ENCODE measurements at regions not wholly inside any gene's neighbourhood (a gene's known extent, or its start where the extent isn't known, plus 50 kb on each side); places are given as distances from the start of the nearest gene placed in this dataset.
"Not testable (repeated sequence)": the region's sequence is repeated elsewhere in the genome, so short reads cannot be mapped to it uniquely, and the experiment has no call there.

DNA sequence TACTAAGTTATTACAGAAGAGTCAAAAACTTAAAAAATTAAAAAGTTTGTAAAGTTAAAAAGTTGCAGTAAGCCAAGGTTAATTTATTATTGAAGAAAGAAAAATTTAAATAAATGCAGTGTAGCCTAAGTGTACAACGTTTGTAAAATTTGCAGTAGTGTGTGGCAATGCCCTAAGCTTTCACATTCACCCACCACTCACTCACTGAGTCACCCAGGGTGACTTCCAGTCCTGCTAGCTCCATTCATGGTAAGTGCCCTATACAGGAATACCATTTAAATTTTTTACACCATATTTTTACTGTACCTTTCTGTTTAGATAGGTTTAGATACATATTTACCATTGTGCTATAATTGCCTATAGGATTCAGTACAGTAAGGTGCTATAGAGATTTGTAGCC lies 88.6 kb downstream of the CTH start:
- no peaks in the 10 kb centered on the region for H3K9me3 ChIP-seq
- TF ChIP-seq EP300 (IDR thresholded peaks at IDR 0.05) (no peak), POLR2AphosphoS5 (IDR thresholded peaks at IDR 0.05) (no peak)
- no peak overlapping the region for H3K27ac ChIP-seq
- no peaks in the 10 kb centered on the region for H3K36me3 ChIP-seq
- no peaks in the 10 kb centered on the region for H3K27me3 ChIP-seq
- no peak overlapping the region for H3K4me3 ChIP-seq
- WGBS = 39% methylated on average over 1 of the region's 1 CpG
- DNase-seq (ENCODE audit: low spot score in 2 of 2) = no peak
- no peaks in the 10 kb centered on the region for H3K4me1 ChIP-seq

- 100% methylated on average over 1 of the region's 1 CpG for WGBS
- H3K27me3 ChIP-seq = no peaks in the 10 kb centered on the region
- H3K4me3 ChIP-seq = no peak overlapping the region
- no peak for DNase-seq (ENCODE audit: low spot score in 2 of 2)
- no peaks in the 10 kb centered on the region for H3K36me3 ChIP-seq
- peaks cover 7% of the 10 kb centered on the region for H3K4me1 ChIP-seq
- H3K9me3 ChIP-seq = no peaks in the 10 kb centered on the region
- H3K27ac ChIP-seq = no peak overlapping the region
- no peak for TF ChIP-seq POLR2AphosphoS5 (IDR thresholded peaks at IDR 0.05)
- TF ChIP-seq CTCF (IDR thresholded peaks at IDR 0.05) = no peak
- TF ChIP-seq EP300 (IDR thresholded peaks at IDR 0.05) = no peak
- TF ChIP-seq POLR2A (IDR thresholded peaks at IDR 0.05) = no peak
Measured at GRCh38 chr1:70503358-70503757, 92.3 kb downstream of the CTH start.

- DNase-seq (ENCODE audit: low spot score in 2 of 2) = no peak
- H3K4me1 ChIP-seq = peaks cover 7% of the 10 kb centered on the region
- TF ChIP-seq POLR2A (IDR thresholded peaks at IDR 0.05) (no peak), EP300 (IDR thresholded peaks at IDR 0.05) (no peak), POLR2AphosphoS5 (IDR thresholded peaks at IDR 0.05) (no peak), CTCF (IDR thresholded peaks at IDR 0.05) (no peak)
- no peaks in the 10 kb centered on the region for H3K9me3 ChIP-seq
- 88% methylated on average over 7 of the region's 7 CpGs for WGBS
- H3K27me3 ChIP-seq = no peaks in the 10 kb centered on the region
- H3K27ac ChIP-seq = peak overlapping the region; percentile 56
- H3K4me3 ChIP-seq = no peak overlapping the region
- H3K36me3 ChIP-seq = no peaks in the 10 kb centered on the region
Measured at GRCh38 chr1:70504176-70504820, 93.2 kb downstream of the CTH start.

- Histone ChIP-seq H3K4me1 (peaks cover 8% of the 10 kb centered on the region), H3K4me3 (no peak overlapping the region), H3K27ac (peak overlapping the region; percentile 56), H3K9me3 (no peaks in the 10 kb centered on the region), H3K36me3 (no peaks in the 10 kb centered on the region), H3K27me3 (no peaks in the 10 kb centered on the region)
- no peak for TF ChIP-seq EP300 (IDR thresholded peaks at IDR 0.05)
- TF ChIP-seq POLR2AphosphoS5 (IDR thresholded peaks at IDR 0.05) = no peak
- TF ChIP-seq POLR2A (IDR thresholded peaks at IDR 0.05) = no peak
- no peak for TF ChIP-seq CTCF (IDR thresholded peaks at IDR 0.05)
- 34% methylated on average over 2 of the region's 2 CpGs for WGBS
- no peak for DNase-seq (ENCODE audit: low spot score in 2 of 2)
Measured at GRCh38 chr1:70504821-70505193, 93.7 kb downstream of the CTH start.

DNA sequence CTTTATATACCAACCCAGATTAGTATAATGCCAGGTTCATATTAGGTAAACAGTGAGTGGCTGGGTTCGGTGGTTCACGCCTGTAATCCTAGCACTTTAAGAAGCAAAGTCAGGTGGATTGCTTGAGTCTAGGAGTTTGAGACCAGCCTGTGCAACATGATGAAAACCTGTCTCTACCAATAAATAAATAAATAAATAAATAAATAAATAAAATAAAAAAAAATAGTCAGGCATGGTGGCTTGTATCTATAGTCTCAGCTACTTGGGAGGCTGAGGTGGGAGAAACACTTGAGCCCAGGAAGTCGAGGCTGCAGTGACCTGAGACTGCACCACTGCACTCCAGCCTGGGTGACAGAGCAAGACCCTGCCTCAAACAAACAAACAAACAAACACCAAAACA lies 96.9 kb downstream of the CTH start:
- not testable (repeated sequence) for H3K27ac ChIP-seq; H3K27me3 ChIP-seq; H3K36me3 ChIP-seq; H3K9me3 ChIP-seq; DNase-seq (ENCODE audit: low spot score in 2 of 2); H3K4me1 ChIP-seq; H3K4me3 ChIP-seq
- 88% methylated on average over 3 of the region's 3 CpGs for WGBS

GRCh38 chr1:70509996-70510876 lies 99.2 kb downstream of the CTH start:
- H3K9me3 ChIP-seq = no peaks in the 10 kb centered on the region
- peak overlapping the region; percentile 27 for H3K27ac ChIP-seq
- no peaks in the 10 kb centered on the region for H3K27me3 ChIP-seq
- no peaks in the 10 kb centered on the region for H3K36me3 ChIP-seq
- DNase-seq (ENCODE audit: low spot score in 2 of 2) = no peak
- H3K4me3 ChIP-seq = no peak overlapping the region
- peaks cover 8% of the 10 kb centered on the region for H3K4me1 ChIP-seq
- TF ChIP-seq POLR2AphosphoS5 (IDR thresholded peaks at IDR 0.05) (no peak), CTCF (IDR thresholded peaks at IDR 0.05) (peak; percentile 58 to 61)
- WGBS = 67% methylated on average over 19 of the region's 19 CpGs

All from suprapubic skin (tissue), 4 donors.